ENCODE measurements at regions not wholly inside any gene's neighbourhood (a gene's known extent, or its start where the extent isn't known, plus 50 kb on each side); places are given as distances from the start of the nearest gene placed in this dataset.

GRCh38 chr5:104556957-104557356 lies 994.4 kb upstream of the NUDT12 start:
- TF ChIP-seq, protein P1, sequence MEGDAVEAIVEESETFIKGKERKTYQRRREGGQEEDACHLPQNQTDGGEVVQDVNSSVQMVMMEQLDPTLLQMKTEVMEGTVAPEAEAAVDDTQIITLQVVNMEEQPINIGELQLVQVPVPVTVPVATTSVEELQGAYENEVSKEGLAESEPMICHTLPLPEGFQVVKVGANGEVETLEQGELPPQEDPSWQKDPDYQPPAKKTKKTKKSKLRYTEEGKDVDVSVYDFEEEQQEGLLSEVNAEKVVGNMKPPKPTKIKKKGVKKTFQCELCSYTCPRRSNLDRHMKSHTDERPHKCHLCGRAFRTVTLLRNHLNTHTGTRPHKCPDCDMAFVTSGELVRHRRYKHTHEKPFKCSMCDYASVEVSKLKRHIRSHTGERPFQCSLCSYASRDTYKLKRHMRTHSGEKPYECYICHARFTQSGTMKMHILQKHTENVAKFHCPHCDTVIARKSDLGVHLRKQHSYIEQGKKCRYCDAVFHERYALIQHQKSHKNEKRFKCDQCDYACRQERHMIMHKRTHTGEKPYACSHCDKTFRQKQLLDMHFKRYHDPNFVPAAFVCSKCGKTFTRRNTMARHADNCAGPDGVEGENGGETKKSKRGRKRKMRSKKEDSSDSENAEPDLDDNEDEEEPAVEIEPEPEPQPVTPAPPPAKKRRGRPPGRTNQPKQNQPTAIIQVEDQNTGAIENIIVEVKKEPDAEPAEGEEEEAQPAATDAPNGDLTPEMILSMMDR (IDR thresholded peaks at IDR 0.05), result no peak
- TF ChIP-seq POLR2A (IDR thresholded peaks at IDR 0.05), result no peak
- TF ChIP-seq POLR2AphosphoS5 (IDR thresholded peaks at IDR 0.05), result no peak

All from stomach (tissue), 4 donors.